Upper lobe of left lung (tissue), 6 donors: ENCODE measurements at regions not wholly inside any gene's neighbourhood (a gene's known extent, or its start where the extent isn't known, plus 50 kb on each side); places are given as distances from the start of the nearest gene placed in this dataset.

Experiments used
- ATAC-seq, 2 donors: fragments of 200-7000 bp; cut with Tn5 transposase; one replicate each; pipeline ENCODE4 v1.9.1; 2022; ENCODE audit warnings: mild to moderate bottlenecking in 2 of 2, moderate library complexity in 2 of 2; ENCODE audit not compliant: low FRiP score in 2 of 2
- DNase-seq, 2 donors: peaks; one replicate each; pipeline ENCODE4 v3.0.0-alpha.2; 2019 to 2020
- H3K27ac ChIP-seq, 4 donors: fragments of 200-600 bp; sonication (generic); one replicate each; pipeline ENCODE4 v1.5.1; 2016 to 2019
- H3K27me3 ChIP-seq, 4 donors: fragments of 200-600 bp; sonication (generic); one replicate each; pipeline ENCODE4 v1.5.1; 2017 to 2019
- H3K36me3 ChIP-seq, 4 donors: fragments of 200-600 bp; sonication (generic); one replicate each; pipeline ENCODE4 v1.5.1; 2016 to 2019
- H3K4me1 ChIP-seq, 4 donors: fragments of 200-600 bp; sonication (generic); one replicate each; pipeline ENCODE4 v1.5.1; 2018 to 2019
- H3K4me3 ChIP-seq, 4 donors: fragments of 200-600 bp; sonication (generic); one replicate each; pipeline ENCODE4 v1.5.1; 2017 to 2019; ENCODE audit warnings: mild to moderate bottlenecking in 2 of 4, moderate library complexity in 1 of 4
- H3K9me3 ChIP-seq, 4 donors: fragments of 200-600 bp; sonication (generic); one replicate each; pipeline ENCODE4 v1.5.1; 2018 to 2019
- CTCF ChIP-seq, 6 experiments: fragments of 450-650 bp in 4 of 6; fragments of 200-600 bp in 2 of 6; sonication (generic) in 2 of 6; IDR thresholded peaks; one replicate each; pipeline ENCODE4 v1.5.1; 2016 to 2019; ENCODE audit warnings: antibody characterized with exemption in 6 of 6
- EP300 ChIP-seq, 4 donors: sonication (generic); formaldehyde crosslinking; IDR thresholded peaks; one replicate each; pipeline ENCODE4 v1.5.1; 2017; ENCODE audit warnings: antibody characterized with exemption in 4 of 4, control low read depth in 2 of 4
- POLR2A ChIP-seq, 4 donors: fragments of 450-650 bp; IDR thresholded peaks; one replicate each; pipeline ENCODE4 v1.5.1; 2016 to 2017; ENCODE audit warnings: antibody characterized with exemption in 4 of 4, mild to moderate bottlenecking in 2 of 4
- POLR2AphosphoS5 ChIP-seq, 2 donors: sonication (generic); formaldehyde crosslinking; IDR thresholded peaks; one replicate each; pipeline ENCODE4 v1.5.1; 2017; ENCODE audit warnings: antibody characterized with exemption in 2 of 2
- WGBS, 2 donors: methylation state at CpG; one replicate each; pipeline ENCODE4 v1.1.5; 2017 to 2018; 5-methylcytosine and 5-hydroxymethylcytosine counted together
- donor health status: DM: no; HTN: no; CAD: no; lungs with moderate emphysema.
- donor health status: DM: no; HTN: yes; CAD: no; lungs with severe emphysema.

DNA sequence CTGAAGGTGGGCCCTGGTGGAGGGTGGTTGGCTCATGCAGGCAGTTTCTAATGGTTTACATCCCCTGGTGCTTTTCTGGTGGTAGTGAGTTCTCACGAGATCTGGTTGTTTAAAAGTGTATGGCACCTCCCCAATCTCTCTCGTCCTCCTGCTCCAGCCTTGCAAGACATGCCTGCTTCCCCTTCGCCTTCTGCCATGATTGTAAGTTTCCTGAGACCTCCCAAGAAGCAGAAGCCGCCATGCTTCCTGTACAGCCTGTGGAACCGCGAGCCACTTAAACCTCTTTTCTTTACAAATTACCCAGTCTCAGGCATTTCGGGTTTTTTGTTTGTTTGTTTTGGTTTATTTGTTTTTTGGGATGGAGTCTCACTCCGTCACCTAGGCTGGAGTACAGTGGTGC, 173.2 kb downstream of the MN1 start:
- H3K4me1 ChIP-seq, result peaks cover 0 to 3% (median 0%) of the 10 kb centered on the region in 4 donors
- ATAC-seq, result no peak
- DNase-seq, result no peak
- TF ChIP-seq CTCF (IDR thresholded peaks at IDR 0.05) (no peak), POLR2AphosphoS5 (IDR thresholded peaks at IDR 0.05) (no peak), EP300 (IDR thresholded peaks at IDR 0.05) (no peak), POLR2A (IDR thresholded peaks at IDR 0.05) (no peak)
- no peaks in the 10 kb centered on the region for H3K27me3 ChIP-seq
- H3K36me3 ChIP-seq, result no peaks in the 10 kb centered on the region
- H3K27ac ChIP-seq, result no peak overlapping the region
- H3K4me3 ChIP-seq, result no peak overlapping the region
- 71 to 91% methylated on average over 8 of the region's 8 CpGs for WGBS, 2 donors
- no peaks in the 10 kb centered on the region for H3K9me3 ChIP-seq

- H3K27me3 ChIP-seq, result no peaks in the 10 kb centered on the region
- TF ChIP-seq EP300 (IDR thresholded peaks at IDR 0.05) (no peak), POLR2AphosphoS5 (IDR thresholded peaks at IDR 0.05) (no peak)
- ATAC-seq (no peak), DNase-seq (no peak)
- H3K4me3 ChIP-seq, result no peak overlapping the region
- peaks cover 0 to 3% (median 0%) of the 10 kb centered on the region in 4 donors for H3K4me1 ChIP-seq
- no peak overlapping the region for H3K27ac ChIP-seq
- H3K9me3 ChIP-seq, result no peaks in the 10 kb centered on the region
- 86 to 89% methylated on average over 5 to 9 of the region's 9 CpGs for whole genome bisulfite sequencing, 2 donors
- no peaks in the 10 kb centered on the region for H3K36me3 ChIP-seq
These were observed 172.5 kb downstream of the MN1 start for GRCh38 chr22:27628891-27629631.

DNA sequence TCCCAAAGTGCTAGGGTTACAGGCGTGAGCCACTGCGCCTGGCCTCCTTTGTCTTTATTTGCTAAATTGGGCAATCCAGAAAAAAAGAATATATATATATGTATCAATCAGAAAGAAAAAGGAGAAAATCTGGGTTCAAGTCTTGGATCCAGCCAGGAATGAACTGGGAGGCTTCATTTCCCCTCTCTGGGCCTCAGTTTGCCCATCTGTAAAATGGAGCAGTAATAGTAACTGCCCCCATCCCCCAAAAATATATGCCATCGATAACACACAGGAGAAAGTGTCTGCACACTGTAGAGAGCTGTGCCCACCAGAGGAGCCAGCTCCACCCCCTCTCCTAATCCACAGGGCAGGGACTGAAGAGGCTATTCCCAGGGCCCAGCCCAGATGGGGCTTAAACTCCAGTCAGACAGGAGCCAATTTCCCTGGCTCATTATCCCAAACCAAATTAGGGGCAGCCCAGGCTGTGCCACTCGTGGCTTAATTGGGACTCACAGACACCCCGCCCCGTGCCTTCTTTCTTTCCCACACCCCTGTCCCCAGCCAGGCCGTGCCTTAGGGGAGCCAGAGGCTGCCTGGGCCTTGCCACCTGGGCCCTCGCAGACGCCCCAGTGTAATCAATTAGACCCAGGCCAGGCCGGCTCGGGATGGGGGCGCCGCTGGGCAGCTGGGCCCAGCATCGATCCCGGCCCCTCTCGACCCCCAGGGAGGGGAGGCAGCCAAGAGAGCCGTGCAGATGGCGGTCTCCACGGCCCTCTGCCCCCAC, 171.5 kb downstream of the MN1 start:
- TF ChIP-seq CTCF (IDR thresholded peaks at IDR 0.05) (no peak), POLR2AphosphoS5 (IDR thresholded peaks at IDR 0.05) (no peak), POLR2A (IDR thresholded peaks at IDR 0.05) (no peak), EP300 (IDR thresholded peaks at IDR 0.05) (no peak)
- WGBS, 2 donors, result 82 to 90% methylated on average over 6 to 11 of the region's 19 CpGs
- Histone ChIP-seq H3K4me1 (peaks cover 0 to 3% (median 0%) of the 10 kb centered on the region in 4 donors), H3K27me3 (no peaks in the 10 kb centered on the region), H3K4me3 (no peak overlapping the region), H3K27ac (no peak overlapping the region), H3K36me3 (no peaks in the 10 kb centered on the region), H3K9me3 (no peaks in the 10 kb centered on the region)
- ATAC-seq (no peak), DNase-seq (no peak)

- DNase-seq (no peak), ATAC-seq (no peak)
- TF ChIP-seq POLR2AphosphoS5 (IDR thresholded peaks at IDR 0.05) (no peak), EP300 (IDR thresholded peaks at IDR 0.05) (no peak), CTCF (IDR thresholded peaks at IDR 0.05) (no peak), POLR2A (IDR thresholded peaks at IDR 0.05) (no peak)
- Histone ChIP-seq H3K36me3 (no peaks in the 10 kb centered on the region), H3K27me3 (no peaks in the 10 kb centered on the region), H3K4me3 (no peak overlapping the region), H3K9me3 (no peaks in the 10 kb centered on the region), H3K4me1 (peaks cover 0 to 3% (median 0%) of the 10 kb centered on the region in 4 donors), H3K27ac (no peak overlapping the region)
- 87 to 100% methylated on average over 1 to 5 of the region's 5 CpGs for WGBS, 2 donors
These were observed 170.8 kb downstream of the MN1 start for GRCh38 chr22:27630754-27631153.

DNA sequence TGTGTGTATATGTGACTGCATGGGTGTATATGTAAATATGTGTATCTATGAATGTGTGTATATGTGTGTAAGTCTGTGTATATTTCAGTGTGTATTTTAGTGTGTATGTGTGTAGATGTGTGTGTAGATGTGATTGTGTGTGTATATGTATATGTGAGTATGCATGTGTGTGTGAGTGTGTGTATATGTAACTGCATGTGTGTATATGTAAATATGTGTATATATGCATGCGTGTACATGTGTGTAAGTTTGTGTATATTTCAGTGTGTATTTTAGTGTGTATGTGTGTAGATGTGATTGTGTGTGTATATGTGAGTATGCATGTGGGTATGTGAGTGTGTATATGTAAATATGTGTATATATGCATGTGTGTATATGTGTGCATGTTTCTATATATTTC, 169.9 kb downstream of the MN1 start:
- no peaks in the 10 kb centered on the region for H3K36me3 ChIP-seq
- no peaks in the 10 kb centered on the region for H3K27me3 ChIP-seq
- no peak for TF ChIP-seq EP300 (IDR thresholded peaks at IDR 0.05)
- TF ChIP-seq POLR2A (IDR thresholded peaks at IDR 0.05), result no peak
- no peak for TF ChIP-seq CTCF (IDR thresholded peaks at IDR 0.05)
- no peak for TF ChIP-seq POLR2AphosphoS5 (IDR thresholded peaks at IDR 0.05)
- WGBS, 2 donors, result 89 to 94% methylated on average over 1 of the region's 1 CpG
- ATAC-seq, result no peak
- H3K27ac ChIP-seq, result no peak overlapping the region
- H3K4me1 ChIP-seq, result peaks cover 0 to 3% (median 0%) of the 10 kb centered on the region in 4 donors
- DNase-seq, result no peak
- H3K4me3 ChIP-seq, result no peak overlapping the region
- H3K9me3 ChIP-seq, result no peaks in the 10 kb centered on the region
